Ishikawa (cell line): ENCODE measurements at regions not wholly inside any gene's neighbourhood (a gene's known extent, or its start where the extent isn't known, plus 50 kb on each side); places are given as distances from the start of the nearest gene placed in this dataset.

Source experiments
- CEBPB ChIP-seq: IDR thresholded peaks from 2 replicates; pipeline ENCODE4 v1.6.1; 2012
- CREB1 ChIP-seq: IDR thresholded peaks from 2 replicates; pipeline ENCODE4 v1.6.1; 2012; ENCODE audit warnings: low read depth
- EGR1 ChIP-seq: IDR thresholded peaks from 2 replicates; pipeline ENCODE4 v1.6.1; 2012
- EP300 ChIP-seq: IDR thresholded peaks from 2 replicates; pipeline ENCODE4 v1.6.1; 2012; ENCODE audit warnings: borderline replicate concordance
- FOXM1 ChIP-seq: IDR thresholded peaks from 2 replicates; pipeline ENCODE4 v1.6.1; 2012; ENCODE audit warnings: low read depth, borderline replicate concordance
- MAX ChIP-seq: IDR thresholded peaks from 2 replicates; pipeline ENCODE4 v1.6.1; 2012
- NFIC ChIP-seq: IDR thresholded peaks from 2 replicates; pipeline ENCODE4 v1.6.1; 2012
- RAD21 ChIP-seq: IDR thresholded peaks from 2 replicates; pipeline ENCODE4 v1.6.1; 2012; ENCODE audit warnings: low read depth
- REST ChIP-seq: IDR thresholded peaks from 2 replicates; pipeline ENCODE4 v1.6.1; 2012; ENCODE audit warnings: low read depth, mild to moderate bottlenecking
- TAF1 ChIP-seq: IDR thresholded peaks from 2 replicates; pipeline ENCODE4 v1.6.1; 2012; ENCODE audit warnings: low read depth, mild to moderate bottlenecking
- TCF12 ChIP-seq: IDR thresholded peaks from 2 replicates; pipeline ENCODE4 v1.6.1; 2012; ENCODE audit warnings: low read depth
- TEAD4 ChIP-seq: IDR thresholded peaks from 2 replicates; pipeline ENCODE4 v1.6.1; 2012
- USF1 ChIP-seq: IDR thresholded peaks from 2 replicates; pipeline ENCODE4 v1.6.1; 2012
- YY1 ChIP-seq: IDR thresholded peaks from 2 replicates; pipeline ENCODE4 v1.6.1; 2012; ENCODE audit warnings: low read depth
- ZBTB7A ChIP-seq: IDR thresholded peaks from 2 replicates; pipeline ENCODE4 v1.6.1; 2012; ENCODE audit warnings: low read depth

GRCh38 chr1:221468546-221468945 is 273.3 kb downstream of the DUSP10 start:
- TF ChIP-seq EP300 (no peak), YY1 (no peak), ZBTB7A (no peak), NFIC (no peak), CEBPB (no peak), RAD21 (no peak), FOXM1 (no peak), USF1 (no peak), CREB1 (no peak), TCF12 (no peak), EGR1 (no peak), MAX (no peak), TAF1 (no peak), REST (no peak), TEAD4 (no peak)

- no peak for TF ChIP-seq TCF12
- TF ChIP-seq MAX, result no peak
- no peak for TF ChIP-seq USF1
- no peak for TF ChIP-seq CREB1
- TF ChIP-seq RAD21, result no peak
- TF ChIP-seq TEAD4, result no peak
- TF ChIP-seq YY1, result no peak
- no peak for TF ChIP-seq REST
- TF ChIP-seq NFIC, result no peak
- no peak for TF ChIP-seq TAF1
- TF ChIP-seq CEBPB, result no peak
- no peak for TF ChIP-seq EP300
These were observed 272.4 kb downstream of the DUSP10 start for GRCh38 chr1:221469476-221469875.

- TF ChIP-seq TCF12, result no peak
- no peak for TF ChIP-seq TEAD4
- TF ChIP-seq CEBPB, result no peak
- TF ChIP-seq TAF1, result no peak
- no peak for TF ChIP-seq ZBTB7A
- no peak for TF ChIP-seq RAD21
- no peak for TF ChIP-seq USF1
- TF ChIP-seq YY1, result no peak
- no peak for TF ChIP-seq NFIC
- no peak for TF ChIP-seq MAX
- no peak for TF ChIP-seq FOXM1
- TF ChIP-seq REST, result no peak
These were observed 271.7 kb downstream of the DUSP10 start for GRCh38 chr1:221470000-221470698.

GRCh38 chr1:221473411-221473810 is 268.5 kb downstream of the DUSP10 start:
- TF ChIP-seq RAD21 (no peak), NFIC (no peak), EGR1 (no peak), TAF1 (no peak), MAX (no peak), YY1 (no peak), CREB1 (no peak), EP300 (no peak), TCF12 (no peak), CEBPB (no peak), REST (no peak), FOXM1 (no peak), USF1 (no peak), TEAD4 (no peak), ZBTB7A (no peak)
